ENCODE measurements at regions not wholly inside any gene's neighbourhood (a gene's known extent, or its start where the extent isn't known, plus 50 kb on each side); places are given as distances from the start of the nearest gene placed in this dataset.
"Not testable (repeated sequence)": the region's sequence is repeated elsewhere in the genome, so short reads cannot be mapped to it uniquely, and the experiment has no call there.

- not testable (repeated sequence) for TF ChIP-seq POLR2A (IDR thresholded peaks at IDR 0.05; ENCODE audit: low read depth, low read length); CTCF (conservative IDR thresholded peaks at IDR 0.05; ENCODE audit: low read depth, low read length); ELK1 (IDR thresholded peaks at IDR 0.05; ENCODE audit: borderline replicate concordance, low read depth, low read length)
These were observed 621.9 kb upstream of the ITGA1 start for GRCh38 chr5:52165806-52166205.

All from IMR-90 (cell line).